Amniotic stem cell (primary cell): ENCODE measurements at regions not wholly inside any gene's neighbourhood (a gene's known extent, or its start where the extent isn't known, plus 50 kb on each side); places are given as distances from the start of the nearest gene placed in this dataset.

Experiments used
- DNase-seq: peaks from one replicate; lab custom pipeline; 2025; lab: John Stamatoyannopoulos, UW

DNA sequence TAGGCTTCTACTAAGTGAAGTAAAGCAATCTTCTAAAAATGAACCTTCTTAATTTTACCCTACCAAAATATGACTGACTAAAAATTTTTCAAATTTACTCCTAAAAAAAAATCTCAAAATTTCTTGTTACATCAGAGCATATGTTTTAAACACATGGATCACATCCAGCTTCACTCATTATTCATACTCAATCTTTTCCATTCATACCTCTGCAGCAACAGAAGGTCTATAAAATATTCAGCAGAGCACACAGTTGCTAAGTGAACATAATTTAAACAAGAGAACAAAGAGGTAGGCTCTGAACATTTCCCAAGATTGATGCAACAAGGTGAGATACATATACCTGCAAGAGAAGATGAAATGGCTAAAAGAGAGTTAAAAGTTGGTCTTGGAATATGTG, 213.9 kb downstream of the SOD2 start:
- DNase-seq, result no peak

DNA sequence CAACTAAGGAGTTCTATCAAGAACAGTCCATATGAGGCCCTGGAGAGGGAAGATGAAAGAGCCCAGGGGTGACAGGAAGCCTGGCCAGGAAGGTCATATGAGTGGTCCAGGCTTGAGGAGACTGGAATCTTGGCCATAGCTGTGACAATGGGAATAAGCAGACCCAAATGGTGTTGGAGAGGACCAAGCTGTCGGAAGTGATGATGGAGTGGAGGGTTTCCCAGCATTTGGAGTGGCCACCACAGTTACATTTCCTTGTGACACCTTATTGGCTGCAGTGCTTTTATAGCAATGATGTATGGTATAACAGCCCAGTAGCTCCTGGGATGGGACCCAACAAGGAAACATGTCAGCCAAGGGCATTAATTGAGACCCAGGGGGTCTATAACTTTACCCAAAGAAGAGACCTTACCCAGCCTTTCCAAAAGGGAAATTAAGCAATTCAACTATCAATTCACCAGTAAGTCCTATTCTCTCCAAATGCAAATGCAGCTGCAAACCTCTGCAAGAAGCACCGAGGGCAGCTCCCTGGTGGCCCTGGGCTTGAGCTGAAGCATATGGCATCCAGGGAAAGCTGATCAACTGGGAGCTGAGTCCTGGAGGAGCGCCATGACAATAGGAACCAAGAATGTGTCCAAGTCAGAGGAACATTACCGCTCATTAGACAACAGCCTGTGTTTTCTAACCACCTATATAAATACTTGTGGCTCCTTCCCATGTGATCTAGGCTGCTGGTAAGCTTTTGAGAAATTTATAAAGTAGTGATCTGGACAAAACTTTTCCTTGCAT, 219.4 kb downstream of the SOD2 start:
- no peak for DNase-seq

- DNase-seq, result no peak
Observed at GRCh38 chr6:159470397-159470796, 222.6 kb downstream of the SOD2 start.

GRCh38 chr6:159469443-159469842, 223.6 kb downstream of the SOD2 start:
- no peak for DNase-seq

GRCh38 chr6:159468994-159469393, 224.0 kb downstream of the SOD2 start:
- no peak for DNase-seq

DNA sequence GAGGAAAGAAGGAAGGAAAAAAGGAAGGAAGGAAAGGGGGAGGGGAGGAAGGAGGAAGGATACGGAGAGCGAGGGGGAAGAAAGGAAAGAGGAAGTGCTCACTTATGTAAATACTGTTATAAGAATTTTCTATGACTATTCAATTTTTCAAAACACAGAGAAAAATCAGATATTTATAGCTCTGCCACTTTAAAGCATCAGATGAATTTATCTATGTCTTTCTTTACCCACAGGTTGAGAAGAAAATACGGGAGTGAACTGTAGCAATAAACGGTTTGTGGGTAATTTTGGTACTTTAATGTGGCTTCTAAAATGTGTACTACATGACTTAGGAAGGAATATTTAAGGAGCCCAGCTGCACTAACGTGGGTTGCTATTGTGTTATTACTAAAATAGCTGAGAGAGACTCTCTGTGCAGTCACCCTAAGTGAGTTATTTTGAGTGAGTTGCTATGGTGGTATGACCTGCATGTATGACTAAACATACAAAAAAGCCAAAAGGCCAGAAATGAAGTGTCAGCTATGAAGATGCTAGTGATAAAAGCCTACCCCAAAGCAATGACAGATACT, 225.5 kb downstream of the SOD2 start:
- no peak for DNase-seq

GRCh38 chr6:159466926-159467325, 226.1 kb downstream of the SOD2 start:
- DNase-seq, result no peak

GRCh38 chr6:159464816-159465215, 228.2 kb downstream of the SOD2 start:
- DNase-seq, result no peak

DNA sequence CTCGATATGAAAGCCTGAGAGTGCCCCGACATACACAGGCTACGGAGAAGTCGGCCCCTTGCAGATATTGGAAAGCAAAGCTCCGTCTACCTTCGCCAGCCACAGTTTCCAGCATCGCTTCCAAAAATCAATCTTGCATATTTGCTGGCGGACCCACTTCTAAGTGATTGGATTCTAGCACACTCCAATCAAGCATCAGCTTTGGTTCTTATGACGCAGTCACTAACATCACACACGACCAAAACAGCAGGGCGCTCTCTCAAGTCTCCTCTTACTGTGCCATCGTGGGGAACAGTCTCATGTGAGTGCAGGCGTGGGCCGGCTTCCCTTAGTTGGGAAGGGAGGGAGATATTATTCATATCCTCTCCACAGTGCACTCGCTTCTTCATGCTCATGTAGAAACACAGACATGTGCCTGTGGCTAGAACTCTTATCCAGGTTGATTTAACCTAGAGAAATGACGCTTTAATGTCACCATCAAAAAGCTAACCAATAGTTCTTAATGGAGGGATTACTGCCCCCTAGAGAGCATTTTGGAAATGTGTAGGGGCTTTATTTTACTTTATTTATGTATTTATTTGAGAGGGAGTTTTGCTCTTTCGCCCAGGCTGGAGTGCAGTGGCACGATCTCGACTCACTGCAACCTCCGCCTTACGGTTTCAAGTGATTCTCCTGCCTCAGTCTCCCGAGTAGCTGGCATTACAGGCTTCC, 229.8 kb downstream of the SOD2 start:
- DNase-seq, result no peak

DNA sequence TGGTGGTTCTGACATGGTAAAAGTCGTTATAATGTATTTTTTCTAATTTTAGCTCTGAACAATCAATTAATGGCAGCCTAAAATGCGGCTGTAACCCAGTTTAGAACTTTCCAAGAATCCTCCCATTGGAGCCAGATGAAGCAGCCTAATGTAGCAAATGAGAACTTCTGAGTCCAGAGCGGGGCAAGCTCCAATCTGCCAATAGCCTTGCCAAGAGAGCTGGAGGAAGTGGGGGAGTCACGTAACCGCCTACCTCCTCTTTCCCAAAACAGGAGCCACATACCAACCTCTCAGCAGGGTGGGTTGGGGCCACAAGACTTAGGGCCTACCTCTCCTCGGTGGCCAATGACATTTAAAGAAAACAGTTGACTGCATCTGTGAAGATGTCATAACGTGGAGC, 230.6 kb downstream of the SOD2 start:
- DNase-seq, result no peak

DNA sequence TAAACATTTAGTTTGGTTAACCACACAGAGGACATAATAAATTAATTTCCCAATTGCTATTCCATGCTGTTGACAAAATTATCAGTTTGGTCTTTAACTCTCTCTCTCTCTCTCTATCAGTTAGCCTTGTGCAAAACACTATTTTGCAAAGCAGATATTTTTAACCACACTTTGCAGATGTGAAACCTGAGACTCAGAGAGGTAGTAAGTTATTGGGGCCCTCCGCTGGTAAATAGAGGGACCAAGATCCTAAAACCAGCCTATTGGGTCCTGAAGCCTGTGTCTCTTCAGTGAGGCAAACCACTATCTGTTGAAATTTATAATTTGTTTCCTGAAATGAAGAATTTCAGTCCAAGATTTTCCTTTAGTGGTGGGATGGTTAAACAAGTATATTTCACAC, 231.0 kb downstream of the SOD2 start:
- DNase-seq, result no peak

GRCh38 chr6:159461266-159461665, 231.8 kb downstream of the SOD2 start:
- no peak for DNase-seq

DNA sequence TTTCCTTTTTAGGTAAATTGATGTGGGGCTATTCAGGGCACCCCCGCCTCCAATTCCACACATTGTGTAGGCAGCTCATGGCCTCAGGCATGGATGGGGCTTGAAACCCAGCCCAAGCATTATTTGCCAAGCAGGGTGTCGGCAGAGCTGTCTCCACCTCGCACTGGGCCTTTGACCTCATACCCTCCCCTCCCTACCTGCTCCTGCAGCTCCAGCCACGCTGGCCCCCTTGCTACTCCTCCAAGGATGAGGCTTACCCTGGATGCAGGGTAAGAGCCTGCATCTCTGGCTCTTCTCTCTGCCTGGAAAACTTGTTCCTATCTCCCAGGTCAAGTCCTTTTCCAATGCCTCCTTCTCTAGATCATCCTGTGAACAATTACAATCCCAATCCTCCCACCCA, 232.6 kb downstream of the SOD2 start:
- DNase-seq, result no peak

GRCh38 chr6:159456349-159456748, 236.7 kb downstream of the SOD2 start:
- DNase-seq, result no peak

DNA sequence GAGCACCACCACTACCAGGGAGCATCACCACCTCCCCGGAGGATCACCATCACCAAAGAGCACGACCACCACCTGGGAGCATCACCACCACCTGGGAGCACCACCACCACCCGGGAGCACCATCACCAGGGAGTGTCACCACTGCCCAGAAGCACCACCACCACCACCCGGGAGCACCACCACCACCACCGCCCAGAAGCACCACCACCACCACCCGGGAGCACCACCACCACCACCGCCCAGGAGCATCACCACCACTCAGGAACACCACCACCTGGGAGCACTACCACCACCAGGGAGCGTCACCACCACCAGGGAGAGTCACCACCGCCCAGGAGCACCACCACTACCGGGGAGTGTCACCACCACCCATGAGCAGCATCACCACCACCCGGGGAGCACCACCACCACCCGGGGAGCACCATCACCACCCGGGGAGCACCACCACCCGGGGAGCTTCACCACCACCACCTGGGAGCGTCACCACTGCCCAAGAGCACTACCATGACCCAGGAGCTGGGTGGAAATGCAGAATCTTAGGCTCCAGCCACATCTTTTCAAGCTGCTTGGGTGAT, 237.3 kb downstream of the SOD2 start:
- DNase-seq, result no peak

DNA sequence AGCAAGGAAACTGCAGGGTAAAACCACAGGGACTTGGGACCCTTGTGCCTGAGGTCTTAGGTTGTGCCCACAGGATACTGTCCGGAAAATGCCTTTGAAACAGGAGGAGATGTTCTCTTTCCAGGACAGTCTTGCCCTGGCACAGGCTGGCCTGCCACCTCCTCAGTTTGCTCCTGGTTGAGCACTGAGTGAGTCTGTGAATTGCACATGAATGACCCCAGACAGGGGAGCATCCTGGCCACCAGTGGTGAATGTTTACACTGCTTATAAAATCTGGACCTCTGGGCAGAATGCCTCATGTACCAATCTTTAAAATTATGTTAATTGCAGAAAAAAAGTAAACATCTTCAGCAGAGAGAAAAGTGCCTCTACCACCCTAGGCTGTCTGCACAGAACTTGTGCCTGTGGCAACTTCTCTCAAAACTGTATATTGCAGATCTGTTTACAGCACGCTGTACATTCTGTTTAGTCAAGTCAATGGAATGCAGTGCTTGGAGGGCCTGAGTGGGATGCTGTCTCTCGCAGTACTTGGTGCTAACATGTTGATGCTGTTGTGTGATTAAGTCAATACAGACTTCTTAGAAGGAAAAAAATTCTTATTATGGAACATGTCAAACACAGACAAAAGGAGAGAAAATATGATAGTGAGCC, 242.1 kb downstream of the SOD2 start:
- DNase-seq, result peak; percentile 5

- no peak for DNase-seq
Observed at GRCh38 chr6:159446340-159446739, 246.7 kb downstream of the SOD2 start.

- DNase-seq, result no peak
Observed at GRCh38 chr6:159445351-159445750, 247.7 kb downstream of the SOD2 start.

- no peak for DNase-seq
Observed at GRCh38 chr6:159444056-159444760, 248.8 kb downstream of the SOD2 start.

DNA sequence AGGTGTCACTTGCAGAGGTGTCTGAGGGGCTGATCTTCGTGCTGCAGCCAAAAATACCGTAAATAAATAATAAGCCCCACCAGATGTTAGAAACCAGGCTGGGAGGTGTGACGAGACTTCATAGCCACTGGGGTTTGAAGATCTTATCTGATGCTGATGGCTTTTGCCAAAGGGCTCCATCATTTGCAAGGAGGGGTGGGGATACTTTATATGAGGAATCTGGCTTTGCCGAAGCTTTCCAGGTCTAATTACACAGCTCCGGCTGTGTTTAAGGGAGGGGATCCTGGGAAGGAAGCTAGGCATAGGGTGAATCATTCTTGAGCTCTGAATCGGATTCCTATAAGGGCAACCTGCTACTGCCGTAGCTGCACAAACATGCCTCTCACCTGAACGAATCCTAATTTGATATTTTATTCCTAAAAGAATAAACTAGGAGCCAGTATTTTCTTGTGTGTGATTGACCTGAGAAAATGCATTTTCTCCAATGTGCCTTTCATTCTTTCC, 249.6 kb downstream of the SOD2 start:
- no peak for DNase-seq

GRCh38 chr6:159441704-159441981, 251.4 kb downstream of the SOD2 start:
- DNase-seq, result no peak
